Dedifferentiated amniotic fluid mesenchymal stem cell (primary cell): ENCODE measurements at regions not wholly inside any gene's neighbourhood (a gene's known extent, or its start where the extent isn't known, plus 50 kb on each side); places are given as distances from the start of the nearest gene placed in this dataset.

Source experiments
- DNase-seq: peaks from one replicate; pipeline ENCODE4 v3.0.0-alpha.2; 2016; ENCODE audit errors: extremely low spot score

DNA sequence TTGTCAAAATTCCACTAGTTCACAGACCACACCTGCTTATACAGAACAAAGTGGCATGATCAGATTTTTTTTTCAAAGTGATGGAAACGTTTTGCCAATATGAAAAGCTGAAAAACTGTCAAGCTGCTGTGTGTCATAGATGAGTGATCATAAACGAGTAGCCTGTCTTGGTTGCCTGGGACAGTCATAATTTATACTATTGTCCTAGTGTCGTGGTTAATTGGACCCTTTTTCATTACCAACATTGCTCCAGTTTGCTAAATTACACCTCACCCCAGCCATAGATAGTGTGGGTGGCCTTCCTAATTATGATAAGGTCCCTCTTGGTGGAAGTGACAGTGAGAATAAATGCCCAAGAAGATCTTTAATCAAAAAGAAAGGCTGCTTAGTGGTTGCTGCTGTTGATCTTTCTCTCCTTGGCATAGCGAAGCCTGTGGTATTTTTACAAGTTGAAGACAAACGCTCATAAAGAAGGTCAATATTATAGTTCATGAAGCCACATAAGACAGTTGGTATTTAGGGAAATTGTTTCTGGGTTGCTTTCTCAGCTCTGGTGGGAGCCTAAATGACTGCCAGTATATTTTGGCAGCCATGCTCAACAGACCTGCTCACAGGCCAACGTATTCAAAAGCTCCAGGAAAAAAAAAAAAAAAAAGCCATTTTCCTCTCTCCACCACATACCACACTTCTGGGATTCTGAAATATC lies 478.1 kb downstream of the PLA2G4A start:
- DNase-seq, result no peak

DNA sequence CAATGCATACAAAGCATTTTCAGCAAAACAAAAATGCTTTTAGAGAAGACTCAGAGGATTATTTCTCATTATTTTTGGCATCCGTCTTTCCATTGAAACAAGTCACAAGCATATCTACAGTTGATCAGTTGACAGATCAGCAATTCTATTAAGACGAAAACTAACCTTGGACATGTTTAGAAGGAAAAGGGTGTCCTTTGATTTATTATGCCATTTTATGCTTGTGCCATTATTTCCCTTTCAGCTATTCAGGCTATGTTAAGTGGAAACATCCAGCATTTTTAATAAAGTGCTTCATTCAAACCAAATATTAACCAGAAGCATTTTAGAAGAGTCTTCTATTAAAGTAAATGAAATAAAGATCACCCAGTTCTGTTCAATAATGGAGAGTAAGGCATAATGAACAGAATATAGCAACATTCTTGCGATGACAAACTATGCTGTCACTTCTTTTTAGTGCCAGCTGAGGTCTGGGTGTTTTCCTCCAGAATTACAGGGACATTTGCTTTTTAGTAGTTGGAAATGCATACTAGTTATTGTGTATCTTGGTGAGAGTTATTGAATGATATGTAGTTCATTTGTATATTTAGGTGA lies 481.4 kb downstream of the PLA2G4A start:
- DNase-seq, result no peak

DNA sequence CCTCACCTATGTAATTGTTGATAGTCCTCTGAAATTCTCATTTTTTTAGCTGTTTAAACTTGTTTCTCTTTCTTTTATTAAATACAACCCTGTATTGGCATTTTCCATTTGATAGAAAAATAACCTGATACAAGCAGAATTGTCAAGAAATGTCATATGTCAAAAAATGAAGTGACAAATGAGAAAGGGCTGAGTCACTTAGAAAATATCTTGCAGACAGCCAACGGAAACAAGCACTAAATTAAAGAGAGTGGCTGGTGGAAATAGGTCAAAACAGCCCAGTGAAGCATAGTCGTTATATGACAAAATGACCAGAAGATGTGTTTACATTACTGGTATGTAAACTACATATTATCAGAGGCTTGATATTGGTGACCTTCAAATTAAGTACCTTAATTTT lies 484.4 kb downstream of the PLA2G4A start:
- no peak for DNase-seq

DNA sequence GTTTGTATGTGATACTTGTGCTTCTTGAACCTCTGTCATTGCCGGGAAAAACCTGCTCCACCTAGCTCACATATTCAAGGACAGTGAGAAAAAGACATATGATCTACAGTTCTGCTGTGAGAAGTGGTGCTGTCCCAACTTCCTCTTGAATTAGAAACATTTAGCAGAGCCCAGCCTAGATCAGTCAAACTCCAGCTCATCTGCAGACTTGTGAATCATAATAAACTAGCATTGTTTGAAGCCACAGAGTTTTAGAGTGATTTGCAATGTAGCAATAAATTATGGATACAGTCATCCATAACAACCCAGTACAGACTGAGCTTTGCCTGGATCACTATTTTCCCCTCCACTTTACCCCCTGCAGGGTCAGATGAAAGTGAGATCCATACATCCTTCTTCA lies 497.8 kb downstream of the PLA2G4A start:
- DNase-seq, result no peak

DNA sequence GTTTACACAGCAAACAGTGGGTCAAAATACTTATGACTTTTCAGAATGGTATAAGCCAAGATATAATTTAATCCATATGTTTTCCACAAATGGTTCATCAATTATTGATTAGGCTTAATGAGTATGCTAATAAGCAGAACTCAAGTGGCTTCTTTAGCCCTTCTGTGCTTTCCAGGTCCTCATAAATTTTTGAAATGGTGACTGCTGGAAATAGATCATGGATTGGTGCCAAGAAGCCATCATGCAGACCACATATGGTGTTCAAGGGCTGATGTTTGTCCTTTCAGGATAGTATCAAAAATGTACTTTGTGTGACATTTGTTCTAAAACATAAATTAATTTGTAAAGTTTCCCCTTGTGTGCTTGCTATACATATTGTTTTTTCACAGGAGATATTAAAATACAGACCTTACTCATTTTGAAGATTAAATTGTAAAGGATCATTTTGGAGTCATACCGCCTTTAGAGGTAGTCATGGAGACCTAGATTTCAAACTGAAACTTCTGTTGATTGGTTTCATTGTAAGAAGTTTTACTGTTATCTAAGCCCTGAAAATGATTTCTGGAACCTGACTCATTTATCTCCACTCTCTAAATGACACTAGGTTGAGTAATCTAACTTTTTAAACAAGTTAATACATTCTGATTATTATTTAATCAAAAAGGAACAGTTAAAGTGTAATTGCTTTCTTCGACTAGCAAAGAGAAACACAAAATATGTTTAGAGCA lies 507.9 kb downstream of the PLA2G4A start:
- no peak for DNase-seq

DNA sequence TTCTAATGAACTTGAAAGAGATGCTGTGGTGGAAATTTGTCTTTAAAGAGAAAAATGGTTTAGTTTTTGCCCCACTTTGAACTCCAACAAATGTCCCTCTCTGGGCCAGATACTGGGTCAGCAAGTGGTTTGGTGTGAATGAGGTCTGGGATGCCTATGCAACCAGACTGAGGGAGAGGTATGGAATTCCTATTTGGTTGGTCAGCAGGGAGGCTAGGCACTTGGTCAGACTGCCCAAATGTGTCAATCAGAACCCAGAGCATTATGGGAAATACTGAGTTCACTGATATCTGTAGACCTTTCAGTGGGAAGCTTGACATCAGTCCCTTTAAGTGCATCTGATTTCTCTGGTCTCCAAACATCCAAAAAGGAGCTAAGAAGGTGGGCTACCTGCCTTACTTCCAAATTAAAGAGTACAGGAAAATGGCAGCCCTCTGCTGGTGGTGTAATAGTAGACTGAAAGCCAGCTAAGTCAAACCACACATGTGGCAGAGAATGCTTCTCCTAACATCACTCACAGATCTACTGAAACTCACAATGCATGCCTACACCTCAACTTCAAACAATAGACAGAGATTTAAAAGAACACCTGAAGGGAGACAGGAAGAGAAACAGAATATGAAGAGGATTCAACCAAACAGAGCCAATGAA lies 510.1 kb downstream of the PLA2G4A start:
- no peak for DNase-seq

DNA sequence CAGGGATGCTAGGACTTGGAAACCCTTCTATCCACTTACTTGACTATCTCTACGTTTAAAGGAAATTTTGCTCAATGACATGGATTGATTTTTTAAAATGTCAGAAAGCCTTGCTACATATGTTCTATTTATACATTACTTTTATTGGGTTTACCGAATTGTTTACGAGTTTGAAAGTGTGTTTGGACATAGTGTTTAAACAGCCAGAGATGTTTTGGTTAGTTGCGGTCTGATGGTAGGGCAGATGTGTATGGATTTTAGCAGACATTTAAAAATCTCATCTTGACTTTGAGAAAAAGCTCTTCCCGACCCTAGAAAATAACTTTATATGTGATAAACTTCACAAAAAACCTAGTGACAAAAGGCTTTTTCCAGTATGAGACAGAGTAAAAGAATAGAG lies 513.7 kb downstream of the PLA2G4A start:
- no peak for DNase-seq

DNA sequence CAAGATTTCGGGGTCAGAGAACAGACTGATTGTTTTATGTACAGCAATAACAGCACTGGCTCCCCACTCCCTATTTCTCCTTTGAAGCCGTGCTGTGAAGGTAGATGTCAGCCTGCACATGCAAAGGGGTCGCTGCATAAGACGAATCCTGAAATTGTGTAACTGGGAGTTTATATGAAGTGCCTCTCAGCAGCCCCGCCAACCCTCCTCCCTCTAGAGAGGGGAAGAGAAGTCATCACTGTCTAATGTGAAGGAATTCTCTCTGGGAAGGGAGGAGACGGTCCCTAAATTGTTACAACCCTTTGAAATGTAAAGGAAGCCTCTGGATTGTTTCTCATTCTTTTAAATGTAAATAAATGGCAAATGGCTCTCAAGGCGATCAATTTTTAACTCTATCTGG lies 545.3 kb downstream of the PLA2G4A start:
- DNase-seq, result no peak

DNA sequence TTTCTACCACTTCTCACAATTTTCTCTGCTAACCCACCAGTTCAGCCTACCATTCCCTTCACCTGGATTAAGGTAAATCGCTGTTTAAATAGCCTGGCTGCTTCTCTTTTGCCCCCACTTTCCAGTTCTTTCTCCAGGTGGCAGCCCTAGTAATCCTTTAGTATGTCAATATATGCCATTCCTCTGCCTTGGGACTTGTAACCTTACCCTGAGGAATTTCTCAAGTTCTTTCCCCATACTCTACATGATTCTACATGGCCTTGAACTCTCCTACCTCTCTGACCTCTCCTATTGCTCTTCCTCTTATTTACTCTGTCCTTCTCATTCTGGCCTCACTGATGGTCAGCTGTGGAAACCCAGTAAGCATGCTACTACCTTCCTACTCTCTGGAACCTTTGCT lies 546.0 kb downstream of the PLA2G4A start:
- DNase-seq, result no peak

DNA sequence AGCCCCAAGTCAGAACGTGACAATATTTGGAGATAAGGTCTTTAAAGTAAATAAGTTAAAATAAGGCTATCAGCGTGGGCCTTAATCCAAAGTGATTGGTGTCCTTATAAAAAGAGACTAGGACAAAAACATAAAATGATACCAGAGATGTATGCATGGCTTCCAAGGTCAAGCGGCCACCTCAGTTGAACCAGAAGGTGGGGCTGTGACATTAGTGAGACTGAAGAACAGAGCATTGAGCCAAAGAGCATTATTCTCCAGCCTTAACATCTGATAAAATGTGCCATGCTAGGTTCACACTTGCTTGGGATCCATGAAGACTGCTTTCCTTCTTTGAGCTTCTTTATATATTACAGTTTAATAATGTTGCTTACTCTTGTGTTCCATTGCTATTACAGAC lies 554.6 kb downstream of the PLA2G4A start:
- DNase-seq, result no peak

DNA sequence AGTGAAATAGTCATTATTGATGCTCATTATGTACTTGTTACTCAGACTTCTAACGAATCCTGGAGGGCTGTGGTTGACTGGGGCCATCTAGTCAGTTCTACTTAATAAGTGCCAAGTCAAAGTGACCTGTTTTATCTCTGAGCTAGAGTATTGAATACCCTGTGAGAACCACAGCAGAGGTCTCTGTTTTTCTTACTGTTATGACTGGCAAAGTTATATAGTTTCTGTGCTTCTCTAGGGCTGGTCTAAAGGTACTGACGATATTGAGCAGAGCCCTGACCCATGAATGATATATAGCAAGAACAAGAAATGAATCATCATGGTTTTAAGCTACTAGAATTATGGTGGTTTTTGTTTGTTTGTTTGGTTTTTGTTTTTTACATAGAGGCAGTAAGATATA lies 555.8 kb downstream of the PLA2G4A start:
- no peak for DNase-seq

DNA sequence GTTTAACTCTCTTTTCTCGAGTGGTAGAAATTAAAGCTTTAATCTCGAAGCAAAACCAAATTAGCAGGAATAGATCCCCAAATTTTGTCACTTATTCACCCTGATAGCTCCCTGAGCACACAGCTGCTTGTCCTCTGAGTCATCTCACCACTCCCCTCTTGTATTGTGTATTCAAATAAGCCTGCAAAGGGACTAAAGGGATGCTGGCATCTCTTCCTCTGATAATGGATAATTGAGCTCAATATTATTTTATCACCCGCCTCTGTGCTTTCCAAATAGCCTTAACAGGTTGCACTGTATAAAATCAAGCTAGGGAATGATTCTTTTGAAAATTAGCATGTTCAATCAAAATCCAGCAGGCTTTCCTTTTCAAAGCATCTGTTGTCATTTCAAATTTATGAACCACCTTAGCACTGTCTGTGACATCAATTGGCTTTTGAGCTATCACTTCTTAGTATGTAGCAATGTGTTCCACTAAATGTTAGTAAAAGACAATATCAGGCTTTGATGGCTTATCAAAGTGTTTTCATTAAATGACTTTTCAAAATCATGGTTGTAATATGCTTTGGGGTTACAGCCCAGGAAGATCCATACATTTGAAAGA lies 561.6 kb downstream of the PLA2G4A start:
- no peak for DNase-seq

DNA sequence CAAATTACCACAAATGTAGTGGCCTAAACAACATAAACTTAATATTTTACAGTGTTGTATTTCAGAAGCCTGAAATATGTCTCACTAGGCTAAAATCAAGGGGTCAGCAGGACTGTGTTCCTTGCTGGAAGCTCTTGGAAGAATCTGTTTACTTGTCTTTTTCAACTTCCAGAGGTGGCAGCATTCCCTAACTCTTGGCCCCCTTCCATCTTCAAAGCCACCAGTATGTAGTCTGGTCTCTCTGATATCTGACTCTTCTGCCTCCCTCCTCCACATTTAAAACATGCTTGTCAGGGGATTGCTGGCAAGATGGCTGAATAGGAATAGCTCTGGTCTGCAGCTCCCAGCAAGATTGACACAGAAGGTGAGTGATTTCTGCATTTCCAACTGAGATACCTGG lies 567.5 kb downstream of the PLA2G4A start:
- DNase-seq, result no peak

DNA sequence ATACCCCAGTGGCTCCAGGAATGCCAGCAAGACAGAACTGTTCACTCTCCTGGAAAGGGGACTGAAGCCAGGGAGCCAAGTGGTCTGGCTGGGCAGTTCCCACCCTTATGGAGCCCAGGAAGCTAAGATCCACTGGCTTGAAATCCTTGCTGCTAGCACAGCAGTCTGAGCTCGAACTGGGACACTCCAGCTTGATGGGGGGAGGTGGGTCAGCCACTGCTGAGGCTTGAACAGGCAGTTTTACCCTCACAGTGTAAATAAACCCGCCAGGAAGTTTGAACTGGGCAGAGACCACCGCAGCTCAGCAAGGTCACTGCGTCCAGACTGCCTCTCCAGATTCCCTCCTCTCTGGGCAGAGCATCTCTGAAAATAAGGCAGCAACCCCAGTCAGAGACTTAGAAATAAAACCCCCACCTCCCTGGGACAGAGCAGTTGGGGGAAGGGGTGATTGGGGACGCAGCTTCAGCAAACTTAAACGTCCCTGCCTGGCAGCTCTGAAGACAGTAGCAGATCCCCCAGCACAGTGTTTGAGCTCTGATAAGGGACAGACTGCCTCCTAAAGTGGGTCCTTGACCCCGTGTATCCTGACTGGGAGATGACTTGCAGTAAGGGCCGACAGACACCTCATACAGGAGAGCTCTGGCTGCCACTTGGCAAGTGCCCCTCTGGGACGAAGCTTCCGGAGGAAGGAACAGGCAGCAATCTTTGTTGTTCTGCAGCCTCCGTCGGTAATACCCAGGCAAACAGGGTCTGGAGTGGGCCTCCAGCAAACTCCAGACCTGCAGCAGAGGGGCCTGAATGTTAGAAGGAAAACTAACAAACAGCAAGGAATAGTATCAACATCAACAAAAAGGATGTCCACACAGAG lies 568.4 kb downstream of the PLA2G4A start:
- no peak for DNase-seq

DNA sequence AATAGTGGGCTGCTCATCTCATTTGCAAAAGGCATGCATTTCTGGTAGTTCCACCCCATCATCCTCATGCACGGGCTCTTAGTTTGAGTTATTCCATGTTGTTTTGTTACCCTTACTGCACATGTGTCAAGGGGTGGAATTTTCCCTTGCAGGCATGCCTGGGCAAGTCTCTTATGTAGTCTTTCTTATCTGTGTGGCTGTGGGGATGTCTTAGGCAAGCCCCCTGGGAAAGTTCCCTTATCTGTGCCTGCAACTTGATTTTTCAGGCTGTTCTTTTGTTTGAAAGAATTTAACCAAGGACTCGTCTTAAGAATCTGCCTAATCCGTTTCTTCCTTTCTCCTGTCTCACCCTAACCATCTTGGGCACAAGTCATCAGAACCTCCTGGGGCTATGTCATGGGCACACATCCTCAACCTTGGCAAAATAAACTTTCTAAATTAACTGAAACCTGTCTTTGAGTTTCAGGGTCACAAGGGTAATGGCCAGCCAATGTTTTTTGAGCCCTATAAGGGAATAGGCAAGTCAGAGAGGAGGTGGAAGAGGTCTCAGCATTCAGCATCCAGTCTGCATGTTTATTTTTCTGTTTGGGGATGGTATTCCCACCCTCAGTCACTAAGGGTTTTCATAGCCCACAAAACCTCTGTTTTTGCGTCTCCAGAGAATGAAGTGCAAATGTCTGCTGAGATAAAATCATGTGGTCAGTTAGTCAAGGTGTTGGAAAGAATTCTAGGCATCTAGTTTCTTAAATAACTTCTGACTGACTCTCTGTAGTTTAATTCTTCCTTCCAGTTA lies 579.7 kb downstream of the PLA2G4A start:
- no peak for DNase-seq

DNA sequence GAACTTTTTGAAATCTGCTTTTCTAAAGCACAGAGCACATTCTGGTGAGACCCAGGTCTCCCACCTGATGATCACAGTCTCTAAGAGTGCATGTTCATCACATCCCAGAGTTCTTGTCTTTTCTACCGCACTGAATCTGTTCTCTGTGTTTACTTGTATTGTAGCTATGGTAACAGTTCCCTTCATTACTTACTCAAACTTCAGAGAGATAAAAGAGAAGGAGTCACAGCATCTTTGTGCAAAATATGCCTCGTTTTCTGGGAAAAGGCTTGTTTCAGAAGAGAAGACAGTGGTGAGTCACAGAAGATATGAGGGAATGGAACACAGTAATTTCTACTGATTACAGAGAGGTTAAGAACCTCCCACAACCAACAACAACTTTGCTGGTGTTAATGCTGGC lies 580.6 kb downstream of the PLA2G4A start:
- DNase-seq, result no peak

DNA sequence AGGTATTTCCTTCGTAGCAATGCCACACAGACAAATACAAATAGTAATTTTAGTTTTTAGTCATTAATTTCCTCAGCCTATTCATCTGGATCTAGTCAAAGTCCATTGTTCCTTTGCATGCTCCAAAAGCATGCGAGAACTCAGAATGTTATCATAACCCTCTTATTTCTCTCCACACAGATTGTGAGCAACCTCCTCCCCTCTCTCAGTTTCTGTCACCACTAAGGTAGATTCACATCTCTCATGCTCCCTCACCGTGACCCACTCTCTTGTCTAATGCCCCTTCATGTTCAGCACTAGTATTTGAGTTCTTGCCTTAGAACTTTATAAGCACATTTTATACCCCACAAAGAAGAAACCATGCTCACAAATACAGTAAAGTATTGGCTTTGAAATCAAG lies 582.4 kb downstream of the PLA2G4A start:
- no peak for DNase-seq

DNA sequence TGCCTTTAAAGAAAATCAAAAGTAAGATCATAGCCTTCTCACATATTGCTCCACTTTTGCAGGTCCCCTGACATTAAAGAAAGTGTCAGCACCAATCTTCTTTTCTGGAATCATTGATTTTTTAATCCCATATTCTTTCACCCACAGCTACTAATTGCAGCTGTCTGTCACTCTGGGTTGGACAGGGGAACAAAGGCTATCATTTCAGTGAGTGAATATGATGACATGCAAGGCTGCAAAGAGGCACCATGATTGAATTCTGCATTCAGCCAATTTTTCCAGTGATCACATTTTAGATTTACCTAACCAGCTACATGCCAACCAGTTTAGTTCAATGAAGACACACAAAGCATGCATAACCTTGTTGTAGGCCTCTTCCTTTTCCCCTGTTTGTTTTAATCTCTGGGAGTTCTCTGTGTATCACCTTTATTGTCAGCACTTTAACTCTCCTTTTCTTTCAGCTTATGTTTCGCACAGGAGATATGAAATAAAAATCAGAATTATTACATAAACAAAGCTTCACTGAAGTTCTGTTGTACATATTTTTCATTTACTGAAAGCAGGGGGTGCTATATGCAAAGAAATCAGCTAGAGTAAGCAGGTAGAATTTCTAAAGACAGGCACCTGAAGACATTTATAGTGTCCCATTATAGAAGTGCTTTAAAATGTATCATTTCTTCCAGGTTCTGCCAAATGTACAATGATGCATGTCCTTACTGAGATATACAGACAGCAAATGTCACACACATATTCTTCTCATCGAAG lies 584.8 kb downstream of the PLA2G4A start:
- no peak for DNase-seq

DNA sequence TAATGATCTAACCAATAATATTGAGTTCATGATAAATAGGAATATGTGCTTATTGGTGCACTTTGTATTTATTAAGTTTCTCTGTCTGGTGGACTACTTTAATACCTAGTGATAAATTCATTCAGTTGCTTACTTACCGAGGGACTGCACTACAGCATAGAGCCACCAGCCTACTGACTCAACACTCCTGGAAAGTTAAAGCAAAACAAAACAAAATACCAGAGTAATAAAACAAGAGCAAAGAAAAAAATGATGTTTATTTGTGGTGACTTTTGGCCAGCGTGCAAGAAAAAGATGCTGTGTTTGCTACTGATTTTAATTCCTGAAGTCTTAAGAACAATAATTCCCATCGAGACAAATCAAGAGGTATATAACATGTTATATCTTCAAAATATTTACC lies 586.3 kb downstream of the PLA2G4A start:
- peak; percentile 39 for DNase-seq

DNA sequence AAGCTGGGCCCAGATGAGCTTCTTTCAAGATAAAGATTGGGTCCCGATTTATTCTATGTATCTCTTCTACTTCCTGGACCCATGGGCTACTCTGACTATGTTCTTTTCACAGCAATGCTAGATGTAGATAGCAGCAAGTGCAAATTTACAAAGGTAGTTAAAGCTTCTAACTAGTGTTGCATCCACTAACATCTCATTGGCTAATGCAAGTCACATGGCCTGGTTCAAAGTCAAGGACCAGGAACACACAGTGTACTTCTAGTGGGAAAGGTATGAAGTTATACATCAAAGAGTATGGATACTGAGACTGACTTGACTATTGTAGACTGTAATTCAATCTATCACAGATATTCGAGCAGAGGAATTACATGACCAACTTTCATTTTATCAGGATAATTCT lies 588.8 kb downstream of the PLA2G4A start:
- DNase-seq, result no peak
